ENCODE measurements at regions not wholly inside any gene's neighbourhood (a gene's known extent, or its start where the extent isn't known, plus 50 kb on each side); places are given as distances from the start of the nearest gene placed in this dataset.

DNA sequence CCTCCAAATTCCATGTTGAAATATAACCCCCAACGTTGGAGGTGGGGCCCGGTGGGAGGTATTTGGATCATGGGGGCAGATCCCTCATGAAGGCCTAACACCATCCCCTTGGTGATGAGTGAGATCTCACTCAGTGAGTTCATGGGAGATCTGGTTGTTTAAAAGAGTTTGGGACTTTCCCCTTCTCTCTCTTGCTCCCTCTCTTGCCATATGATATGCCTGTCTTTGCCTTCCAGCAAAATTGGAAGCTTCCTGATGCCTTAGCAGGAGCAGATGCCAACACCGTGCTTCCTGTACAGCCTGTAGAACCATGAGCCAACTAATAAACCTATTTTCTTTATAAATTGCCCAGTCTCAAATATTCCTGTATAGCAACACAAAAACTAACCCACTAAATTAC lies 55.7 kb upstream of the CDK1 start:
- TF ChIP-seq, protein P1, sequence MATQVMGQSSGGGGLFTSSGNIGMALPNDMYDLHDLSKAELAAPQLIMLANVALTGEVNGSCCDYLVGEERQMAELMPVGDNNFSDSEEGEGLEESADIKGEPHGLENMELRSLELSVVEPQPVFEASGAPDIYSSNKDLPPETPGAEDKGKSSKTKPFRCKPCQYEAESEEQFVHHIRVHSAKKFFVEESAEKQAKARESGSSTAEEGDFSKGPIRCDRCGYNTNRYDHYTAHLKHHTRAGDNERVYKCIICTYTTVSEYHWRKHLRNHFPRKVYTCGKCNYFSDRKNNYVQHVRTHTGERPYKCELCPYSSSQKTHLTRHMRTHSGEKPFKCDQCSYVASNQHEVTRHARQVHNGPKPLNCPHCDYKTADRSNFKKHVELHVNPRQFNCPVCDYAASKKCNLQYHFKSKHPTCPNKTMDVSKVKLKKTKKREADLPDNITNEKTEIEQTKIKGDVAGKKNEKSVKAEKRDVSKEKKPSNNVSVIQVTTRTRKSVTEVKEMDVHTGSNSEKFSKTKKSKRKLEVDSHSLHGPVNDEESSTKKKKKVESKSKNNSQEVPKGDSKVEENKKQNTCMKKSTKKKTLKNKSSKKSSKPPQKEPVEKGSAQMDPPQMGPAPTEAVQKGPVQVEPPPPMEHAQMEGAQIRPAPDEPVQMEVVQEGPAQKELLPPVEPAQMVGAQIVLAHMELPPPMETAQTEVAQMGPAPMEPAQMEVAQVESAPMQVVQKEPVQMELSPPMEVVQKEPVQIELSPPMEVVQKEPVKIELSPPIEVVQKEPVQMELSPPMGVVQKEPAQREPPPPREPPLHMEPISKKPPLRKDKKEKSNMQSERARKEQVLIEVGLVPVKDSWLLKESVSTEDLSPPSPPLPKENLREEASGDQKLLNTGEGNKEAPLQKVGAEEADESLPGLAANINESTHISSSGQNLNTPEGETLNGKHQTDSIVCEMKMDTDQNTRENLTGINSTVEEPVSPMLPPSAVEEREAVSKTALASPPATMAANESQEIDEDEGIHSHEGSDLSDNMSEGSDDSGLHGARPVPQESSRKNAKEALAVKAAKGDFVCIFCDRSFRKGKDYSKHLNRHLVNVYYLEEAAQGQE (IDR thresholded peaks at IDR 0.05; ENCODE audit: unreplicated experiment): no peak
- TF ChIP-seq, protein P2, sequence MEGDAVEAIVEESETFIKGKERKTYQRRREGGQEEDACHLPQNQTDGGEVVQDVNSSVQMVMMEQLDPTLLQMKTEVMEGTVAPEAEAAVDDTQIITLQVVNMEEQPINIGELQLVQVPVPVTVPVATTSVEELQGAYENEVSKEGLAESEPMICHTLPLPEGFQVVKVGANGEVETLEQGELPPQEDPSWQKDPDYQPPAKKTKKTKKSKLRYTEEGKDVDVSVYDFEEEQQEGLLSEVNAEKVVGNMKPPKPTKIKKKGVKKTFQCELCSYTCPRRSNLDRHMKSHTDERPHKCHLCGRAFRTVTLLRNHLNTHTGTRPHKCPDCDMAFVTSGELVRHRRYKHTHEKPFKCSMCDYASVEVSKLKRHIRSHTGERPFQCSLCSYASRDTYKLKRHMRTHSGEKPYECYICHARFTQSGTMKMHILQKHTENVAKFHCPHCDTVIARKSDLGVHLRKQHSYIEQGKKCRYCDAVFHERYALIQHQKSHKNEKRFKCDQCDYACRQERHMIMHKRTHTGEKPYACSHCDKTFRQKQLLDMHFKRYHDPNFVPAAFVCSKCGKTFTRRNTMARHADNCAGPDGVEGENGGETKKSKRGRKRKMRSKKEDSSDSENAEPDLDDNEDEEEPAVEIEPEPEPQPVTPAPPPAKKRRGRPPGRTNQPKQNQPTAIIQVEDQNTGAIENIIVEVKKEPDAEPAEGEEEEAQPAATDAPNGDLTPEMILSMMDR (conservative IDR thresholded peaks at IDR 0.05; ENCODE audit: low read depth in 2 of 2): no peak
- no peak for TF ChIP-seq ZNF114 (CRISPR knock-in tag; IDR thresholded peaks at IDR 0.05)
- no peak for TF ChIP-seq POLR2AphosphoS5 (IDR thresholded peaks at IDR 0.05; ENCODE audit: low read depth)

Data from GM23338 (cell line).